ENCODE measurements at regions not wholly inside any gene's neighbourhood (a gene's known extent, or its start where the extent isn't known, plus 50 kb on each side); places are given as distances from the start of the nearest gene placed in this dataset.

- no peak for DNase-seq (ENCODE audit: low read depth)
Observed at GRCh38 chr13:97562962-97563361, 129.0 kb downstream of the RAP2A start.

GRCh38 chr13:97564956-97565355, 131.0 kb downstream of the RAP2A start:
- no peak for DNase-seq (ENCODE audit: low read depth)

- no peak for DNase-seq (ENCODE audit: low read depth)
Observed at GRCh38 chr13:97565906-97566305, 131.9 kb downstream of the RAP2A start.

- DNase-seq (ENCODE audit: low read depth), result no peak
Observed at GRCh38 chr13:97566907-97567306, 132.9 kb downstream of the RAP2A start.

GRCh38 chr13:97567510-97568243, 133.7 kb downstream of the RAP2A start:
- no peak for DNase-seq (ENCODE audit: low read depth)

- no peak for DNase-seq (ENCODE audit: low read depth)
Observed at GRCh38 chr13:97568850-97569249, 134.9 kb downstream of the RAP2A start.

GRCh38 chr13:97569841-97570240, 135.9 kb downstream of the RAP2A start:
- no peak for DNase-seq (ENCODE audit: low read depth)

GRCh38 chr13:97570442-97570841, 136.5 kb downstream of the RAP2A start:
- DNase-seq (ENCODE audit: low read depth), result no peak

- DNase-seq (ENCODE audit: low read depth), result no peak
Observed at GRCh38 chr13:97573011-97573410, 139.0 kb downstream of the RAP2A start.

GRCh38 chr13:97574926-97575325, 141.0 kb downstream of the RAP2A start:
- no peak for DNase-seq (ENCODE audit: low read depth)

- DNase-seq (ENCODE audit: low read depth), result no peak
Observed at GRCh38 chr13:97577026-97577425, 143.1 kb downstream of the RAP2A start.

- DNase-seq (ENCODE audit: low read depth), result no peak
Observed at GRCh38 chr13:97582170-97582569, 148.2 kb downstream of the RAP2A start.

- no peak for DNase-seq (ENCODE audit: low read depth)
Observed at GRCh38 chr13:97583907-97584497, 150.0 kb downstream of the RAP2A start.

GRCh38 chr13:97586941-97587340, 153.0 kb downstream of the RAP2A start:
- no peak for DNase-seq (ENCODE audit: low read depth)

GRCh38 chr13:97588993-97589392, 155.0 kb downstream of the RAP2A start:
- DNase-seq (ENCODE audit: low read depth), result no peak

- peak; percentile 12 for DNase-seq (ENCODE audit: low read depth)
Observed at GRCh38 chr13:97600458-97601075, 166.6 kb downstream of the RAP2A start.

GRCh38 chr13:97615266-97615665, 181.3 kb downstream of the RAP2A start:
- no peak for DNase-seq (ENCODE audit: low read depth)

GRCh38 chr13:97616385-97616784, 182.4 kb downstream of the RAP2A start:
- no peak for DNase-seq (ENCODE audit: low read depth)

GRCh38 chr13:97621025-97621424, 187.1 kb downstream of the RAP2A start:
- DNase-seq (ENCODE audit: low read depth), result no peak

- DNase-seq (ENCODE audit: low read depth), result no peak
Observed at GRCh38 chr13:97621631-97622030, 187.7 kb downstream of the RAP2A start.

GRCh38 chr13:97627566-97627965, 193.6 kb downstream of the RAP2A start:
- peak; percentile 14 for DNase-seq (ENCODE audit: low read depth)

GRCh38 chr13:97629601-97630272, 195.8 kb downstream of the RAP2A start:
- DNase-seq (ENCODE audit: low read depth), result no peak

- no peak for DNase-seq (ENCODE audit: low read depth)
Observed at GRCh38 chr13:97630725-97631124, 196.8 kb downstream of the RAP2A start.
